ENCODE measurements at regions not wholly inside any gene's neighbourhood (a gene's known extent, or its start where the extent isn't known, plus 50 kb on each side); places are given as distances from the start of the nearest gene placed in this dataset.

GRCh38 chr2:156157670-156158069 is 174.9 kb downstream of the NR4A2 start:
- TF ChIP-seq POLR2A (IDR thresholded peaks at IDR 0.05) (no peak), CTCF (IDR thresholded peaks at IDR 0.05) (no peak)

All from right lobe of liver (tissue), 4 donors.